NCI-H526 (cell line): ENCODE measurements at regions not wholly inside any gene's neighbourhood (a gene's known extent, or its start where the extent isn't known, plus 50 kb on each side); places are given as distances from the start of the nearest gene placed in this dataset.
"Not testable (repeated sequence)": the region's sequence is repeated elsewhere in the genome, so short reads cannot be mapped to it uniquely, and the experiment has no call there.

Source experiments
- DNase-seq, 2 experiments: peaks; one replicate each; lab custom pipeline; 2025; lab: John Stamatoyannopoulos, UW

- no peak for DNase-seq
Observed at GRCh38 chr7:9071160-9071762, 637.9 kb downstream of the NXPH1 start.

GRCh38 chr7:9075774-9076173 lies 642.4 kb downstream of the NXPH1 start:
- DNase-seq: not testable (repeated sequence)

DNA sequence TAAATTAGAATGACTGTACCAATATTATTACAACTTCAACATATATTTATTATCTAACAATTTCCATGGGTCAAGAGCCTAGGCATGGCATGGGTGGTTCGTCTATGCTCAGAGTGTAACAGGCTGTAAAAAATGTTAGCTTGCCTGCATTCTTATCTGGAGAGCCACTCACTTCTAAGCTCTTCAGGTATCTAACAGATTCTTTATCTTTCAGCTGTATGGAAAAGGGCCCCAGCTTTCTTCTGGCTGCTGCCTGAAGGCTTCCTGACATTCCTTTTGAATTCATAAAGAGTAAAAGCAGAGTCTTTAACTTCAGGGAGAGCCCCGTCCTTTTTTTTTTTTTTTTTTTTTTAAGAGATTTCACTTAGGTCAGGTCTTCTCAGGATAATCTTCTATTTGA lies 648.8 kb downstream of the NXPH1 start:
- DNase-seq: no peak

DNA sequence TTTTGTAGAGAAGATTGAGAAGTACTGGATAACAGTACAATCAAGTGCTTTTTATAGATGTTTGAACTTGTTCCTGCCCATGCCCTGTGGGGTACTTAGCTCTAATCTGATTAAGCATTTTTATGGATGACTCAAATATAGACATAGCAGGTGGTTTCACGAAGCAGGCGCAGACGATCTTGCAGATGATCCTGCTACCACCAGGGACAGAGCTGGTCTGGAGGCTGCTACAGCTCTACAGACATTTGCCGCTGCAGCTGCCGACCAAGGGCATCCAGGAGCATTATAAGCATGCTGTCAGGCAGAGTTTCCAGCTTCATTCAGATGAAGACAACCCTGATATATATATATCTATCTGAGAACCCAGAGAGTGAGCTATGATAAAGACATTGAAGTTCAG lies 650.4 kb downstream of the NXPH1 start:
- DNase-seq: no peak

GRCh38 chr7:9091282-9091681 lies 657.9 kb downstream of the NXPH1 start:
- no peak for DNase-seq

- no peak for DNase-seq
Observed at GRCh38 chr7:9097565-9098060, 664.2 kb downstream of the NXPH1 start.

GRCh38 chr7:9100289-9100688 lies 666.9 kb downstream of the NXPH1 start:
- DNase-seq: no peak

DNA sequence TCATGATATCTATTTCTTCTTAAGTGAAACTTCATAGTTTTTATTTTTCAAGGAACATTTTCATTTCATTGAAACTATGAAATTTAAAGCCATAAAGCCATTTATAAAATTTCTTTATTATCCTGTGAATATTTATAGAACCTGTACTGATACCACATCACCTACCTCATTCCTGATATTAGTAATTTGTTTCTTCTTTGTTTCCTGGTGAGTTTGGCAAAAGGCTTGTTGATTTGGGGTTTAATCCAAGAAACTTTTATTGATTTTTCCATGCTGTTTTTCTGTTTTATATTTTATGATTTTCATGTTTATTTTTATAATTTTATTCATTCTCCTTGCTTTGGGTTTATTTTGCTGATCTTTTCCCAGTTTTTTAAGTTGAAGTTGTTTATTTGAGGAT lies 669.4 kb downstream of the NXPH1 start:
- DNase-seq: no peak

DNA sequence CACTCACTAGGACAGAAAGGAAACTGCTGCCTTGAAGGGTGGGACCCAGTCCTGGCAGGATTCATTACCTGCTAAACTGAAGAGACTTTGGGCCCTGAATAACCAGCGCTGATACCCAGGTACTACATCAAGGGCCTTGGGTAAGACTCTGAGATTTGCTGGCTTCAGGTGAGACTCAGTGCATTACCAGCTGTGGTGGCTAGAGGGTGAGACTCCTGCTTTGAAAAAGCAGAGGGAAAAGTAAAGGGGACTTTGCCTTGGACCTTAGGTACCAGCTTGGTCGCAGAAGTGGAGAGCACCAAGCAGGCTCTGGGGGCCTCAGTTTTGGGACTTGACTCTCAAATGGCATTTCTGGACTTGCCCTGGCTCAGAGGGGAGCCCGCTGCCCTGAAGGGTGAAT lies 673.3 kb downstream of the NXPH1 start:
- DNase-seq: no peak

- DNase-seq: peak; percentile 89 to 90
Observed at GRCh38 chr7:9120331-9120730, 686.9 kb downstream of the NXPH1 start.

DNA sequence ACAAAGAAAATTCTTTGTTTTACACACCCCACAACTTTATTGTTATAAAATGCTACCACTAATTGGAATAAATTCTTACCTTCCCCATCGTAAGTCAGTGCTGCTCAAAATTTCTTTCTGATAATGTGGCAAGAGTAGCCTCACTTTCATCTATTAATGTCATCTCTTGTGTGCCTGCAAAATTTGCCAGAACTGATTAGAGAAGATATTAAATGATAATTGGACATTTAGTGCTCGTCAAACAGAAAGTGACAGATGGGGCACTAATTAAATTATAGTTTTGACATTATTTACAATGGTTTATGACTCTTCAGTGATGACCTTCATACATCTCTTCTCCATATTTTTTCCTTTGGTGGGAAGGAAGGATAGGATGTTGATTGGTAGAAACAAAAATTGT lies 690.9 kb downstream of the NXPH1 start:
- no peak for DNase-seq

DNA sequence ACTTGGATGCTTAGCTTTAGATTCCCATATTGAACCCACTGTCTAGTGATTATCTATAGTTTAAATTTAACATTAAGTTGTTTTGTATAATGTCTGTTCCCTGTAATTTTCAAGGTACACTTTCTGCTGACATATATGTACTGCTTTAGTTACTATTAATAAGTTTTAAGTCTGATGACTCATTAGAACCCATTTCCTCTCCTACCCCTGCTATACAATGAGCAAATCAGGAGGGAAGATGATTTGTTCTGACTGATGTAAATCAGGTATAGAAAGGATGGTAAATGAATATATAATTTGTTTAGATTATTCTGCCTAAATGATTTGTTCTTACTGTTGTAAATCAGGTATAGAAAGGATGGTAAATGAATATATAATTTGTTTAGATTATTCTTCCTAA lies 691.8 kb downstream of the NXPH1 start:
- no peak for DNase-seq

- no peak for DNase-seq
Observed at GRCh38 chr7:9127901-9128300, 694.5 kb downstream of the NXPH1 start.

- no peak for DNase-seq
Observed at GRCh38 chr7:9148687-9149086, 715.3 kb downstream of the NXPH1 start.

- DNase-seq: no peak
Observed at GRCh38 chr7:9149499-9150082, 716.2 kb downstream of the NXPH1 start.

DNA sequence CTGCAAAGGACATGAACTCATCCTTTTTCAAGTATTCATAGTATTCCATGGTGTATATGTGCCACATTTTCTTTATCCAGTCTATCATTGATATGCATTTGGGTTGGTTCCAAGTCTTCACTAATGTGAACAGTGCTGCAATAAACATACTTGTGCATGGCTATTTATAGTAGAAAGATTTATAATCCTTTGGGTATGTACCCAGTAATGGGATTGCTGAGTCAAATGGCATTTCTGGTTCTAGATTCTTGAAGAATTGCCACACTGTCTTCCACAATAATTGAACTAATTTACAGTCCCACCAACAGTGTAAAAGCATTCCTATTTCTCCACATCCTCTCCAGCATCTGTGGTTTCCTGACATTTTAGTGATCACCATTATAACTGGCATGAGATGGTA lies 730.3 kb downstream of the NXPH1 start:
- not testable (repeated sequence) for DNase-seq

DNA sequence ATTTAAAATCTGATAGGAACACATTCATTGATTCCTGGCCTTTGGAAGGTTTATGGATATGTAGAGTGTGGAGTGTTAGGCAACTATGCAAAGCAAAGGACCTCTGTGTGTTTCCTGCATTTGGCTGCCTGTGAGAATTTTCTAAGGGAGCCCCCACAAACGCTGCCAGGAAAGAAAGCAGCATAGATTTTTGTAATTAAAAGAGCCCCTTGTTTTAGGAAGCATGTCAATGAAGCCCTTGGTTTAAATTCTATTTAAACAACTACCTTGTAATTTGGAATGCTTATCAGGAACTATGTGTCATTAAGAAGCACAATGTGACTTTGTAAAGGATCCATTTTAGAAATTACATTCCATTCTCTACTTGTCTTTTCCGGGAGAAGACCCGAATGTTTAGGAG lies 742.5 kb downstream of the NXPH1 start:
- DNase-seq: no peak

GRCh38 chr7:9181356-9181755 lies 747.9 kb downstream of the NXPH1 start:
- DNase-seq: no peak

- DNase-seq: no peak
Observed at GRCh38 chr7:9186730-9187129, 753.3 kb downstream of the NXPH1 start.

DNA sequence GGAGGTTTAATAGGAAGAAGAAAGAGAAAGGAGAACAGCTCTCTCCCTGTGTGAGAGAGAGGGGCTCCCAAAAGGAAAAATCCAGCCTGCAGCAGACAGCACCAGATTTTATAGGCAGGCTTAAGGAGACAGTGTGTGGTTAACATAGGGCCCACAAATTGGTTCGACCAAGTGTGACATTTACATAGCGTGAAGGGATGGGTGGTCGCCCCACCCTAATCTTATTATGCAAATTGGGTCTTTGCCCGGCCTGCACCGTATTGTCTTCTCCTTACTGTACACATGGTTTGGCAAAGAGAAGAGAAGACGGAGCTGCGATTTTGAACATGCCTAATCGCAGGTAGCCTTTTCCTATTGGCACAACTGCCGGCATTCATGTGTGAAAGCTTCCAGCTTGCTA lies 756.3 kb downstream of the NXPH1 start:
- peak; percentile 57 to 77 for DNase-seq

DNA sequence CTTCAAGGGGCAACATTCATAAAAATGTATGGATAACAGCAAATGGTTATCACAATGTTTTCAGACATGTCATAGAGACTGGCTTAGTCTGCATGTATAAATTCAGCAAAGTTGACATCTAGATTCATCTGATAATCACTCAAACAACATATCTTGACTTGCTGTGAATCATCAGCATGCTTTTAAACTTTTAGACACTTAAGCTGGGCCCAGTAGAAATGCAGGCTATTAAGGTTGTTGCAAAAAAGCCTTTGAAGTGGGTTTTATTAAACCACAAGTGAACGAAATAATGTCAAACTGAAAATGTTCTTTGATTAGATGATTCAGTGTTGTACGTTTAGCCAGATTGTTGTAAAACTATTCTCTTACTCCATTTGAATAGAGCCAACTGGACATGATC lies 759.6 kb downstream of the NXPH1 start:
- no peak for DNase-seq

DNA sequence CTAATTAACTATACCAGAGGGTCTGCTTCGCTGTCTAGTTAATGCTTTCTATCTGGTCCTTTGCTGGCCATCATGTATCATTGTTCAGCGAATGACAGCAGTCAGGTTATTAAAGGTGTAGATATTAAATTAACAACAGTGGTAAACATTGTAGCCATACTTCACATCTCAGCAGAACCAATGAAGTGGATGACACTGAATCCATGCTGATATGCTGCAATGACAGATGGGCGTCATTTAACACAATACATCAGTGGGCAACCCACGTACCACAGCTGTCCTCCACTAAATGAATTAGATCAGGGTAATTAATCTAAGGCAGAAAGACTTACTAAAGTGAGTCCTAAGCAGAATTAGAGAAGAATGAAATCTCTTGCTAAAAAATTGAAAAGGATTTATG lies 767.2 kb downstream of the NXPH1 start:
- DNase-seq: no peak

DNA sequence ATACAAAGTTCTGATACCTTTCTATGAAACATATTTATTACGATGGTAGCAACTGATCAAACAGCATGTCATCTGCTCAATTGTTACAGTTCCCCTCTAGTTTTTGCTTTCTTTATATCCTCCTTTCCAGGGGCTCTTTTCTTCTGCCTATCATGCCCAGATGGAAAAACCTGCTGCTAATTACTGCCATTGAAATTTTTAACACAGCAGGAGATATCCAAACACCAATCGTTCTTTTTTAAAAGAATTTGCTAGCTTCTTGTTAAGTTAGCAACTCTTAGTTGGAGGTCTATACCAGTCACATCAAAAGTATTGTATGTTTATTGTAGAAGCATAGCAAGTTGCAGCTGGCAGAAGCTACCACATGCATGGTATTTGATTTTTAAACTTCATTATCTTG lies 768.5 kb downstream of the NXPH1 start:
- DNase-seq: no peak

GRCh38 chr7:9204571-9204970 lies 771.2 kb downstream of the NXPH1 start:
- no peak for DNase-seq
